ENCODE measurements at regions not wholly inside any gene's neighbourhood (a gene's known extent, or its start where the extent isn't known, plus 50 kb on each side); places are given as distances from the start of the nearest gene placed in this dataset.
A peak's percentile ranks its signal among the peaks of the same experiment; 100 is the strongest.
"Not testable (repeated sequence)": the region's sequence is repeated elsewhere in the genome, so short reads cannot be mapped to it uniquely, and the experiment has no call there.

- TF ChIP-seq CTCF (IDR thresholded peaks at IDR 0.05), result no peak
- Histone ChIP-seq H3K27me3 (no peaks in the 10 kb centered on the region), H3K4me3 (peak overlapping the region in 1 of 2 donors; percentile 10), H3K9me3 (no peaks in the 10 kb centered on the region), H3K36me3 (no peaks in the 10 kb centered on the region), H3K4me1 (no peaks in the 10 kb centered on the region), H3K27ac (no peak overlapping the region)
- DNase-seq (ENCODE audit: low spot score in 2 of 2), result no peak
- intact Hi-C loops (cut with DNase I), result no loop called here
Measured at GRCh38 chr6:170147056-170147787, 143.7 kb downstream of the DLL1 start.

DNA sequence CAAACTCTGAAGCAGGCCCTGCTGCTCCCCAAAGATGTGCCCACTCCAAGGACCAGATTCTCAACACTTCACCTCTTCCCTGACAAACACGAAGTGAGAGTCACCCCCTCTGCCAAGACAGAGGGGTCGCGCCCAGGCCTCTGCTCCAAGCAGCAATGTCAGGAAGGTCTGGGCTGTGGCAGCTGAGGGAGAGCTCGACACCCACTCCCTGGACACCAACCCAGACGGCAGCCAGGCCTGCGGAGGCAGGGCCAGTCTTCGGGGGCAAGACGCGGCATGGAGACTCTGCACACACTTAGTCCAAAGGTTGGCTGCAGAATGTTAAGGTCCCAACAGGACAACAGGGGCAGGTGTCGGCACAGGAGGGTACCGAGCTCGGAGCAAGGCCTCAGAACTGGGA is 144.2 kb downstream of the DLL1 start:
- no peaks in the 10 kb centered on the region for H3K4me1 ChIP-seq
- intact Hi-C loops (cut with DNase I), result no loop called here
- no peak for DNase-seq (ENCODE audit: low spot score in 2 of 2)
- no peaks in the 10 kb centered on the region for H3K36me3 ChIP-seq
- H3K4me3 ChIP-seq, result peak overlapping the region in 1 of 2 donors; percentile 10
- no peaks in the 10 kb centered on the region for H3K9me3 ChIP-seq
- H3K27me3 ChIP-seq, result no peaks in the 10 kb centered on the region
- TF ChIP-seq CTCF (IDR thresholded peaks at IDR 0.05), result no peak
- H3K27ac ChIP-seq, result no peak overlapping the region

DNA sequence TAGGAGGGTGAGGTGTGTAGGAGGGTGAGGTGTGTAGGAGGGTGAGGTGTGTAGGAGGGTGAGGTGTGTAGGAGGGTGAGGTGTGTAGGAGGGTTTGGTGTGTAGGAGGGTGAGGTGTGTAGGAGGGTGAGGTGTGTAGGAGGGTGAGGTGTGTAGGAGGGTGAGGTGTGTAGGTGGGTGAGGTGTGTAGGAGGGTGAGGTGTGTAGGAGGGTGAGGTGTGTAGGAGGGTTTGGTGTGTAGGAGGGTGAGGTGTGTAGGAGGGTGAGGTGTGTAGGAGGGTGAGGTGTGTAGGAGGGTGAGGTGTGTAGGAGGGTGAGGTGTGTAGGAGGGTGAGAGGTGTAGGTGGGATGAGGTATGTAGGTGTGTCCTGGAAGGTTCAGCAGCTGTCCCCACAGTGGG is 144.7 kb downstream of the DLL1 start:
- H3K36me3 ChIP-seq; H3K27me3 ChIP-seq; intact Hi-C loops (cut with DNase I); H3K9me3 ChIP-seq; DNase-seq (ENCODE audit: low spot score in 2 of 2); H3K27ac ChIP-seq; H3K4me3 ChIP-seq; H3K4me1 ChIP-seq: not testable (repeated sequence)

DNA sequence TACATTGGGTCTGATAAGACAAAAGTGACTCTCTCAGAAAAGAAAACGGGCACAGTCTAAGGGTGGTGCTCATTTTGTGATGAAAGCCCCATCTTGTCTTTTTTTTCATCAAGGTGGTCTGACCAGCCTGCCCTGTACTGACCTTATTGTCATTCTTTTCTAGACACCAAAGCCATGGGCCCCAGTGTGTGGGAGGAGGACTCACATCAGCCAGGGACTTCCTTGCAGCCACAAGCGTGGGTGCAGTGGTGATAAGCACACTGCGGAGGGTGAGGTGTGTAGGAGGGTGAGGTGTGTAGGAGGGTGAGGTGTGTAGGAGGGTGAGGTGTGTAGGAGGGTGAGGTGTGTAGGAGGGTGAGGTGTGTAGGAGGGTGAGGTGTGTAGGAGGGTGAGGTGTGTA is 145.2 kb downstream of the DLL1 start:
- H3K27me3 ChIP-seq; H3K36me3 ChIP-seq; H3K27ac ChIP-seq; H3K4me1 ChIP-seq; H3K4me3 ChIP-seq; H3K9me3 ChIP-seq; intact Hi-C loops (cut with DNase I); DNase-seq (ENCODE audit: low spot score in 2 of 2): not testable (repeated sequence)

DNA sequence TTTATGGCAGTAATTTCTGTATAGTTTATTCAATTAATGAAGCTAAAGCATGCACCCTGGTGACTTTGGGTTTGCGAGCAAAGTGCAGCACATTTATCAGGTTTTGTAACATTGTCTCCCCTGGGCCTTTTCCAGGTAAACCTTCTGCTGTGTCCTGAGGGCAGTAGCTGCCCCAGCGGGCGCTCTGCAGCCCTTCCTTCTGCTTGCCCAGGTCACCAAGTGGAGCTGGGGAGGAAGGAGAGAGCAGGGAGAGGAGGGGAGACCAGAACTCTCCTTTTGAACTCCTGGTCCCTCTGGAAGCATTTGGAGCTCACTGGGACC is 145.6 kb downstream of the DLL1 start:
- H3K36me3 ChIP-seq, result no peaks in the 10 kb centered on the region
- intact Hi-C loops (cut with DNase I), result no loop called here

DNA sequence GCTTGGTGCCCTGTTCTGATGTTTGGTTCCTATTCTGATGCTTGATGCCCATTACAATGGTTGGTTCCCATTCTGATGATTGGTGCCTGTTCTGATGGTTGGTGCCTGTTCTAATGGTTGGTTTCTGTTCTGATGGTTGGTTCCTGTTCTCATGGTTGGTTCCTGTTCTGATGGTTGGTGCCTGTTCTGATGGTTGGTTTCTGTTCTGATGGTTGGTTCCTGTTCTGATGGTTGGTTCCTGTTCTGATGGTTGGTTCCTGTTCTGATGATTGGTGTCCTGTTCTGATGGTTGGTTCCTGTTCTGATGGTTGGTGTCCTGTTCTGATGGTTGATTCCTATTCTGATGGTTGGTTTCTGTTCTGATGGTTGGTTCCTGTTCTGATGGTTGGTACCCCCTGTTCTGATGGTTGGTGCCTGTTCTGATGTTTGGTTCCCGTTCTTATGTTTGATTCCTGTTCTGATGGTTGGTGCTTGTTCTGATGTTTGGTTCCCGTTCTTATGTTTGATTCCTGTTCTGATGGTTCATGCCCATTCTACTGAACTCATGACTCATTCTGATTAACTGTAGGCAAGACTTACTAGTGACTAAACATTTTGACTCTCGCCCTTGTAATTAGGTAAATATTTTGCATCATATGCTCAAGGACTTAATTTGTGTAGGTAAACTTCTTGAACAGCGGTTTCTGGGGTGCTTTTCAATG is 146.2 kb downstream of the DLL1 start:
- Histone ChIP-seq H3K4me3 (no peak overlapping the region), H3K36me3 (no peaks in the 10 kb centered on the region), H3K4me1 (no peaks in the 10 kb centered on the region), H3K27me3 (no peaks in the 10 kb centered on the region), H3K9me3 (no peaks in the 10 kb centered on the region), H3K27ac (no peak overlapping the region)
- intact Hi-C loops (cut with DNase I), result no loop called here
- no peak for TF ChIP-seq CTCF (IDR thresholded peaks at IDR 0.05)
- DNase-seq (ENCODE audit: low spot score in 2 of 2), result peak in 1 of 2 donors; percentile 18

More for the DNA sequence above, 145.6 kb downstream of the DLL1 start:
- TF ChIP-seq CTCF (IDR thresholded peaks at IDR 0.05), result no peak
- no peaks in the 10 kb centered on the region for H3K27me3 ChIP-seq
- H3K27ac ChIP-seq, result no peak overlapping the region
- no peaks in the 10 kb centered on the region for H3K9me3 ChIP-seq
- no peaks in the 10 kb centered on the region for H3K4me1 ChIP-seq
- peak in 1 of 2 donors; percentile 9 for DNase-seq (ENCODE audit: low spot score in 2 of 2)
- no peak overlapping the region for H3K4me3 ChIP-seq
